ENCODE measurements at regions not wholly inside any gene's neighbourhood (a gene's known extent, or its start where the extent isn't known, plus 50 kb on each side); places are given as distances from the start of the nearest gene placed in this dataset.
"Not testable (repeated sequence)": the region's sequence is repeated elsewhere in the genome, so short reads cannot be mapped to it uniquely, and the experiment has no call there.

GRCh38 chr1:273772-274171 is 177.7 kb downstream of the OR4F29 start:
- not testable (repeated sequence) for H3K27me3 ChIP-seq (ENCODE audit: control insufficient read depth in 3 of 3, insufficient read depth in 3 of 3, low read length in 3 of 3); H3K4me1 ChIP-seq (ENCODE audit: control insufficient read depth in 3 of 3, insufficient read depth in 2 of 3, low read depth in 1 of 3, low read length in 2 of 3); H3K9me3 ChIP-seq (ENCODE audit: control insufficient read depth in 2 of 2, insufficient read depth in 1 of 2, low read depth in 1 of 2, low read length in 1 of 2); H3K36me3 ChIP-seq (ENCODE audit: control insufficient read depth in 3 of 3, insufficient read depth in 2 of 3, low read depth in 1 of 3, low read length in 3 of 3); H3K4me3 ChIP-seq (ENCODE audit: low read depth in 1 of 3, low read length in 3 of 3); H3K27ac ChIP-seq (ENCODE audit: low read depth in 1 of 3, low read length in 2 of 3); FAIRE-seq; DNase-seq
- 34 to 78% (median 71%) methylated on average over 2 of the region's 2 CpGs for WGBS, 3 donors

- H3K9me3 ChIP-seq (ENCODE audit: control insufficient read depth in 2 of 2, insufficient read depth in 1 of 2, low read depth in 1 of 2, low read length in 1 of 2); H3K27ac ChIP-seq (ENCODE audit: low read depth in 1 of 3, low read length in 2 of 3); H3K4me3 ChIP-seq (ENCODE audit: low read depth in 1 of 3, low read length in 3 of 3); FAIRE-seq; H3K36me3 ChIP-seq (ENCODE audit: control insufficient read depth in 3 of 3, insufficient read depth in 2 of 3, low read depth in 1 of 3, low read length in 3 of 3); H3K27me3 ChIP-seq (ENCODE audit: control insufficient read depth in 3 of 3, insufficient read depth in 3 of 3, low read length in 3 of 3); H3K4me1 ChIP-seq (ENCODE audit: control insufficient read depth in 3 of 3, insufficient read depth in 2 of 3, low read depth in 1 of 3, low read length in 2 of 3): not testable (repeated sequence)
- peak; percentile 29 to 59 for DNase-seq
- 3 to 19% (median 4%) methylated on average over 5 of the region's 5 CpGs for WGBS, 3 donors
Measured at GRCh38 chr1:267815-268214, 183.7 kb downstream of the OR4F29 start.
